ENCODE measurements at regions not wholly inside any gene's neighbourhood (a gene's known extent, or its start where the extent isn't known, plus 50 kb on each side); places are given as distances from the start of the nearest gene placed in this dataset.
"Not testable (repeated sequence)": the region's sequence is repeated elsewhere in the genome, so short reads cannot be mapped to it uniquely, and the experiment has no call there.

GRCh38 chr7:32816409-32816948 lies 75.1 kb downstream of the KBTBD2 start:
- DNase-seq (ENCODE audit: low read depth): not testable (repeated sequence)

GRCh38 chr7:32814779-32815178 lies 76.8 kb downstream of the KBTBD2 start:
- not testable (repeated sequence) for DNase-seq (ENCODE audit: low read depth)

GRCh38 chr7:32809871-32810270 lies 81.7 kb downstream of the KBTBD2 start:
- DNase-seq (ENCODE audit: low read depth): no peak

GRCh38 chr7:32809347-32809746 lies 82.2 kb downstream of the KBTBD2 start:
- no peak for DNase-seq (ENCODE audit: low read depth)

GRCh38 chr7:32803406-32804141 lies 88.0 kb downstream of the KBTBD2 start:
- DNase-seq (ENCODE audit: low read depth): no peak

- no peak for DNase-seq (ENCODE audit: low read depth)
Measured at GRCh38 chr7:32802305-32802910, 89.2 kb downstream of the KBTBD2 start.

- not testable (repeated sequence) for DNase-seq (ENCODE audit: low read depth)
Measured at GRCh38 chr7:32793053-32793452, 98.5 kb downstream of the KBTBD2 start.

GRCh38 chr7:32790766-32791430 lies 100.7 kb downstream of the KBTBD2 start:
- not testable (repeated sequence) for DNase-seq (ENCODE audit: low read depth)

DNA sequence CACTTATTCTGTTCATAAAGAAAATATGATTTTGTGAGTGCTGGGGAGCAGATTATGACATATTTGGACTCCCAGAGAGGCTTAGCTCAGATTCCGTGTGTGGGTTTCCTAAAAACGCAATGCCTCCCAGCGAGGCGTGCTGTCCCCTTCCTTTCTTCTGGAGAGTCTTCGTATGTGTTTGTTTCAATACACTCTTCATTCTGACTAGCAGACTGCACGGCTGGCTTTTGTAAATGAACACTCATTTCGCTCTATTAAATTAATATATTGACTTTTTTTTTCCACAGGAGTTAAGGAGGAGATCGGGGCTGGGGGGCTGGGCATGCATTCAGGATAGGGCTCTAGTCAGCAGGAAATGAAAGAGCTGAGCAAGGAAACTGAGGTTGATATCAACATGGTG lies 102.3 kb downstream of the KBTBD2 start:
- not testable (repeated sequence) for DNase-seq (ENCODE audit: low read depth)

DNA sequence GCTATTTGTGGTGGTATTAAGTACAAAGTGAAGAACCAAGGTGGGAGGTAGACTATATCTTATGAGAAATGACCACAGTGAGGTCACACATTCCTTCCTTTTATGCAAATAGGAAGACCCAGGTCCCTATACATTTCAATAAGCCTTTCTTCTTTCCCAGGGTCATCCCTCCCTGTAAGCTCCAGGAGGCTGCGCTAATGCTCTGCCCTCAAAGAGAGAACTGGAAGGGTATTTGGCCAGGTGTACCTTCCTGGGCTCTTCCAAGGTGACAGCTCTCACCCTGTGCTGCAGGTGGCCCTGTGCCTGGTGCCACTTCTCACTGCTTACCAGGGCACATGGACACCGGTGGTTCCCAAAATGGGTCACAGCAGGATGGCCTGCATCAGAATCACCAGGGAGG lies 103.4 kb downstream of the KBTBD2 start:
- DNase-seq (ENCODE audit: low read depth): not testable (repeated sequence)

GRCh38 chr7:32785365-32785944 lies 106.1 kb downstream of the KBTBD2 start:
- DNase-seq (ENCODE audit: low read depth): not testable (repeated sequence)

- not testable (repeated sequence) for DNase-seq (ENCODE audit: low read depth)
Measured at GRCh38 chr7:32779895-32780294, 111.7 kb downstream of the KBTBD2 start.

DNA sequence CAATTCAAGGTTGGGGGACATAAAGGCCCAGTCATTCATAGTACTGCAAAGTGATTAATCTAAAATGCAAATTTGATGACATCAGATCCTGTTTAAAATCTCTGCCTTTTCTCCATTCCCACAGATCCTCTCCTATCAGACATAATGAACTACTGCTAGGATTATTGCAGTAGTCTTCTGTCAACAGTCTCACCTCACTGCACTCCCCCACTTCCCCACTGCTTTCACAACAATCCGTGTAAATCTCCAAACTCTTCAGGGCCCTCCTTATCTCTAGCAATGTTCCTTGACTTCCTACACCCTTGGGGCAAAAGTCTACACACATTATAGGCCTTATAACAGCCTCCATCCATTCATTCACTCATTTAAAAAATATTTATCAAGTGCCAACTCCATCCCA lies 112.4 kb downstream of the KBTBD2 start:
- no peak for DNase-seq (ENCODE audit: low read depth)

- not testable (repeated sequence) for DNase-seq (ENCODE audit: low read depth)
Measured at GRCh38 chr7:32777041-32777666, 114.4 kb downstream of the KBTBD2 start.

DNA sequence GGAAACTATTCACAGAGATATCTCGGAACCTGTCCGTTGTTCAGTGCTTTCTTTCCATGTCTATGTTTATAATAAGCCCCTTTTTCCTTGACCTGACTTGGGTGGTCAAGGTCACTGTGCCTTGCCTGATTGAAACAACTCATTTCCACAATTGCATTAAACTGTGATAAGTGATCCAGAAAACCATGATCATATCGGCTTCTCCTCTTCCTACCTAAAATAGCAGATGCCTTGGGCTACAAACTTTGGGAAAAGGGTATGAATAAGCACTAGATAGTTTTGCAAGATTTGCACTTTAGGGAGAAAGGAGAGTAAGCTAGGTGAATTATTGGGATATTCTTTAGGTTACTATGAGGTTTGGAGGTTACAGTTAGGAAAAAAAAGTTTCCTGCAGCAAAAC lies 115.2 kb downstream of the KBTBD2 start:
- not testable (repeated sequence) for DNase-seq (ENCODE audit: low read depth)

DNA sequence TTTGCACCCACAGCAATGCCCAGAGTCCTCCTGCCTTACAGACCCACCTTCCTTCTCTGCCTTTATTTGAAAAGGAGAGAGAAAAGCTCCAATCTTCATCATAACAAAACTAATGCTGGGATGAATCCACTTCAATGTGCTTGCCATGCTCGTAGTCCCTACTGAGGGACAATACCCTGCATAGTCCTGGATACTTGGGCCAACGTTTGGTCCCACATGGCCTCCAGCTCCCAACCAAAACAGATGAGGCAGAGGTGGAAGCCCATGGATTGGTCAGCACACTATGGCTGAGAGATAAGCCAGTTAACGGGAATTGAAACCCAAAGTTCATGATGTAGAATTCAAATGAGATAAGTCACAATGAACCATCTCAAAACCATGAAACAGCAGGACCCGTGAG lies 115.8 kb downstream of the KBTBD2 start:
- not testable (repeated sequence) for DNase-seq (ENCODE audit: low read depth)

- no peak for DNase-seq (ENCODE audit: low read depth)
Measured at GRCh38 chr7:32774541-32774951, 117.0 kb downstream of the KBTBD2 start.

- DNase-seq (ENCODE audit: low read depth): not testable (repeated sequence)
Measured at GRCh38 chr7:32768866-32769510, 122.6 kb downstream of the KBTBD2 start.

GRCh38 chr7:32768338-32768737 lies 123.2 kb downstream of the KBTBD2 start:
- not testable (repeated sequence) for DNase-seq (ENCODE audit: low read depth)

- DNase-seq (ENCODE audit: low read depth): not testable (repeated sequence)
Measured at GRCh38 chr7:32765649-32766251, 125.8 kb downstream of the KBTBD2 start.

DNA sequence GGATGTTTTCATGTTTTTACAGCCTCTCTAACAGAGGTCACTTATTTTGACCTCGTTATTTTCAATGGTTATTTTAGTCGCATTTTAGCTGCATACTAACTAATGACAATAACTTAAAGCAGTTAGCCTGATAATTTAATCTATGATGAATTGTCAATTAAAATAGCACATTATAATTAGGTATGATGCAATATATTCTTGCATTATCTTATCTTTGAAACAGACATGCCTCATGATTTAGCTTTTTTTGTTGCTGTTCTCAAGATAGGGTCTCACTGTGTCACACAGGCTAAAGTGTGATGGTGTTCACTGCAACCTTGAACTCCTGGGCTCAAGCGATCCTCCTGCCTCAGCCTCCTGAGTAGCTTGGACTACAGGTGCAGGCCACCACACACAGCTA lies 126.4 kb downstream of the KBTBD2 start:
- no peak for DNase-seq (ENCODE audit: low read depth)
